IMR-90 (cell line): ENCODE measurements at regions not wholly inside any gene's neighbourhood (a gene's known extent, or its start where the extent isn't known, plus 50 kb on each side); places are given as distances from the start of the nearest gene placed in this dataset.

ENCODE experiments used
- ATAC-seq: fragments of 200-7000 bp; cut with Tn5 transposase; 2 replicates; pipeline ENCODE4 v1.9.1; 2020; ENCODE audit warnings: low read depth, mild to moderate bottlenecking, moderate library complexity
- BruUV-seq: library from RNA; stranded (reverse); fragments of 400-500 nt; replicated peaks from 2 replicates; lab custom pipeline; 2021; lab: Mats Ljungman, UMichigan
- CTCF ChIA-PET: fragments of 300-600 bp; formaldehyde crosslinking; extraction: SDS; loops from one replicate; lab custom pipeline; 2021; ENCODE audit warnings: antibody characterized with exemption; lab: Yijun Ruan, JAX
- POLR2A ChIA-PET: fragments of 300-600 bp; sonication (Branson Sonifier 250); formaldehyde crosslinking; loops from one replicate; lab custom pipeline; 2022; ENCODE audit warnings: antibody characterized with exemption; ENCODE audit not compliant: unreplicated experiment; lab: Charles Lee
- DNase-seq: peaks from one replicate; pipeline ENCODE4 v3.0.0; 2013
- H2AFZ ChIP-seq: replicated peaks from 2 replicates; pipeline ENCODE3; 2013; ENCODE audit warnings: low read length, mild to moderate bottlenecking; ENCODE audit not compliant: poor library complexity
- H2AK5ac ChIP-seq: 2 replicates; pipeline ENCODE4 v1.6.1; 2013; ENCODE audit warnings: low read depth, low read length, inconsistent platforms
- H2AK9ac ChIP-seq: replicated peaks from 2 replicates; pipeline ENCODE3; 2013; ENCODE audit warnings: mild to moderate bottlenecking, low read depth, low read length, moderate library complexity; ENCODE audit not compliant: poor library complexity
- H2BK120ac ChIP-seq: 2 replicates; pipeline ENCODE4 v1.6.1; 2013; ENCODE audit warnings: low read depth, low read length, inconsistent platforms
- H2BK15ac ChIP-seq: 3 replicates; pipeline ENCODE4 v1.6.1; 2013; ENCODE audit warnings: low read depth, low read length, inconsistent platforms
- H2BK20ac ChIP-seq: 2 replicates; pipeline ENCODE4 v1.6.1; 2013; ENCODE audit warnings: low read depth, mild to moderate bottlenecking, inconsistent platforms, low read length, moderate library complexity
- H2BK5ac ChIP-seq: 2 replicates; pipeline ENCODE4 v1.6.1; 2013; ENCODE audit warnings: mild to moderate bottlenecking, low read depth, low read length, inconsistent platforms; ENCODE audit not compliant: poor library complexity, severe bottlenecking
- H3K14ac ChIP-seq: replicated peaks from 2 replicates; pipeline ENCODE4 v1.6.1; 2013; ENCODE audit warnings: low read depth, low read length, inconsistent platforms
- H3K18ac ChIP-seq: 2 replicates; pipeline ENCODE4 v1.6.1; 2013; ENCODE audit warnings: low read depth, low read length, control low read depth
- H3K23ac ChIP-seq: 2 replicates; pipeline ENCODE4 v1.6.1; 2013; ENCODE audit warnings: low read depth, low read length, inconsistent platforms
- H3K27ac ChIP-seq: 2 replicates; pipeline ENCODE4 v1.5.1; 2013; ENCODE audit warnings: mild to moderate bottlenecking, control low read depth, low read length; ENCODE audit not compliant: insufficient read depth
- H3K27me3 ChIP-seq: 2 replicates; pipeline ENCODE4 v1.6.1; 2013; ENCODE audit warnings: low read length; ENCODE audit not compliant: control insufficient read depth, insufficient read depth
- H3K36me3 ChIP-seq: 2 replicates; pipeline ENCODE4 v1.6.1; 2013; ENCODE audit warnings: low read length, mixed read lengths; ENCODE audit not compliant: control insufficient read depth, insufficient read depth
- H3K4ac ChIP-seq: 2 replicates; pipeline ENCODE4 v1.6.1; 2013; ENCODE audit warnings: low read depth, low read length, inconsistent platforms
- H3K4me1 ChIP-seq: 2 replicates; pipeline ENCODE4 v1.6.1; 2013; ENCODE audit warnings: low read length, mixed read lengths; ENCODE audit not compliant: control insufficient read depth, insufficient read depth
- H3K4me2 ChIP-seq: 2 replicates; pipeline ENCODE4 v1.6.1; 2013; ENCODE audit warnings: low read depth, mild to moderate bottlenecking, control low read depth, low read length, moderate library complexity
- H3K4me3 ChIP-seq: 2 replicates; pipeline ENCODE4 v1.5.1; 2013; ENCODE audit warnings: low read depth, mild to moderate bottlenecking, control low read depth, low read length, moderate library complexity; ENCODE audit not compliant: insufficient read depth
- H3K56ac ChIP-seq: 2 replicates; pipeline ENCODE4 v1.6.1; 2013; ENCODE audit warnings: low read length, inconsistent platforms; ENCODE audit not compliant: insufficient read depth; ENCODE audit errors: extremely low read depth
- H3K79me1 ChIP-seq, 2 experiments: 2 replicates each; pipeline ENCODE4 v1.6.1; 2013; ENCODE audit warnings: low read length in 2 of 2, inconsistent platforms in 1 of 2, low read depth in 1 of 2
- H3K9ac ChIP-seq: 2 replicates; pipeline ENCODE4 v1.6.1; 2013; ENCODE audit warnings: low read depth, low read length, control low read depth
- H3K9me1 ChIP-seq: 2 replicates; pipeline ENCODE4 v1.6.1; 2013; ENCODE audit warnings: low read length, inconsistent platforms; ENCODE audit not compliant: insufficient read depth
- H3K9me3 ChIP-seq: 2 replicates; pipeline ENCODE4 v1.6.1; 2013; ENCODE audit warnings: low read length; ENCODE audit not compliant: control insufficient read depth, insufficient read depth
- H4K20me1 ChIP-seq: 2 replicates; pipeline ENCODE4 v1.6.1; 2013; ENCODE audit warnings: low read length, inconsistent platforms; ENCODE audit not compliant: insufficient read depth
- H4K5ac ChIP-seq: 2 replicates; pipeline ENCODE4 v1.6.1; 2013; ENCODE audit warnings: mild to moderate bottlenecking, low read depth, low read length, control low read depth
- H4K8ac ChIP-seq, 2 experiments: 2 replicates each; pipeline ENCODE4 v1.6.1; 2013; ENCODE audit warnings: low read depth in 2 of 2, low read length in 2 of 2, control low read depth in 1 of 2, inconsistent platforms in 1 of 2
- H4K91ac ChIP-seq: 2 replicates; pipeline ENCODE4 v1.6.1; 2013; ENCODE audit warnings: low read depth, low read length, inconsistent platforms; ENCODE audit not compliant: insufficient read depth
- BHLHE40 ChIP-seq: fragments of 150-350 bp; IDR thresholded peaks from 2 replicates; pipeline ENCODE4 v1.6.1; 2016; ENCODE audit warnings: mild to moderate bottlenecking, low read depth, low read length
- CEBPB ChIP-seq: IDR thresholded peaks from 2 replicates; pipeline ENCODE4 v1.6.1; 2012; ENCODE audit warnings: low read depth, low read length, improper control_type of control experiment
- CHD1 ChIP-seq: IDR thresholded peaks from 2 replicates; pipeline ENCODE4 v1.6.1; 2012; ENCODE audit warnings: low read depth, low read length, improper control_type of control experiment
- FOS ChIP-seq: fragments of 150-350 bp; IDR thresholded peaks from 2 replicates; pipeline ENCODE4 v1.6.1; 2016; ENCODE audit warnings: low read depth, low read length
- MAFK ChIP-seq: IDR thresholded peaks from 2 replicates; pipeline ENCODE4 v1.6.1; 2012; ENCODE audit warnings: low read depth, low read length, improper control_type of control experiment
- MAZ ChIP-seq: IDR thresholded peaks from 2 replicates; pipeline ENCODE4 v1.6.1; 2012; ENCODE audit warnings: low read depth, mild to moderate bottlenecking, low read length, improper control_type of control experiment, moderate library complexity, borderline replicate concordance
- MXI1 ChIP-seq: IDR thresholded peaks from 2 replicates; pipeline ENCODE4 v1.6.1; 2012; ENCODE audit warnings: low read depth, mild to moderate bottlenecking, low read length, moderate library complexity, borderline replicate concordance
- NFE2L2 ChIP-seq: fragments of 150-350 bp; IDR thresholded peaks from 2 replicates; pipeline ENCODE4 v1.6.1; 2016; ENCODE audit warnings: low read depth, mild to moderate bottlenecking, low read length
- POLR2A ChIP-seq: IDR thresholded peaks from 2 replicates; pipeline ENCODE4 v1.6.1; 2012; ENCODE audit warnings: mild to moderate bottlenecking, low read depth, low read length
- RAD21 ChIP-seq: IDR thresholded peaks from 2 replicates; pipeline ENCODE4 v1.6.1; 2012; ENCODE audit warnings: low read length, improper control_type of control experiment
- RCOR1 ChIP-seq: IDR thresholded peaks from 2 replicates; pipeline ENCODE4 v1.6.1; 2012; ENCODE audit warnings: mild to moderate bottlenecking, low read length, improper control_type of control experiment; ENCODE audit not compliant: insufficient replicate concordance
- RFX5 ChIP-seq: IDR thresholded peaks from 2 replicates; pipeline ENCODE4 v1.8.0; 2012; ENCODE audit warnings: low read depth, mild to moderate bottlenecking, low read length, moderate library complexity
- SMC3 ChIP-seq: fragments of 150-350 bp; IDR thresholded peaks from 2 replicates; pipeline ENCODE4 v1.6.1; 2016; ENCODE audit warnings: low read depth, mild to moderate bottlenecking, antibody characterized with exemption, low read length, moderate library complexity
- WGBS, 2 experiments: methylation state at CpG; one replicate each; pipeline versions ENCODE4 v1.1.5 to v1.1.7; 2013; ENCODE audit warnings: missing lambda C conversion rate in 2 of 2; ENCODE audit not compliant: insufficient read length in 1 of 2; ENCODE audit errors: extremely low coverage in 2 of 2; 5-methylcytosine and 5-hydroxymethylcytosine counted together
- dilution Hi-C: fragments of 300-500 bp; cut with HindIII; formaldehyde crosslinking; loops from one replicate; pipeline ENCODE4 v1.14.3; 2018; ENCODE audit warnings: low sequenced_read_pairs; ENCODE audit not compliant: unreplicated experiment
- in situ Hi-C: fragments of 300-500 bp; cut with MboI; formaldehyde crosslinking; loops from 3 replicates; pipeline ENCODE4 v1.14.3; 2019; ENCODE audit warnings: low sequenced_read_pairs, inconsistent platforms, mixed read lengths
- intact Hi-C: fragments of 100-400 bp; cut with micrococcal nuclease; formaldehyde crosslinking; loops from 2 replicates; pipeline ENCODE4 v1.10.0; 2022
- TF ChIP-seq, protein P1 (sequence below): conservative IDR thresholded peaks from 2 replicates; pipeline ENCODE4 v1.5.1; 2012; ENCODE audit warnings: mild to moderate bottlenecking, low read depth, low read length, improper control_type of control experiment
- TF ChIP-seq, protein P2 (sequence below): fragments of 150-350 bp; IDR thresholded peaks from 2 replicates; pipeline ENCODE4 v1.6.1; 2016; ENCODE audit warnings: low read depth, mild to moderate bottlenecking, low read length, moderate library complexity, borderline replicate concordance
- TF ChIP-seq, protein P3 (sequence below): fragments of 150-350 bp; IDR thresholded peaks from 2 replicates; pipeline ENCODE4 v1.6.1; 2017; ENCODE audit warnings: mild to moderate bottlenecking, antibody characterized with exemption, low read length, low read depth

DNA sequence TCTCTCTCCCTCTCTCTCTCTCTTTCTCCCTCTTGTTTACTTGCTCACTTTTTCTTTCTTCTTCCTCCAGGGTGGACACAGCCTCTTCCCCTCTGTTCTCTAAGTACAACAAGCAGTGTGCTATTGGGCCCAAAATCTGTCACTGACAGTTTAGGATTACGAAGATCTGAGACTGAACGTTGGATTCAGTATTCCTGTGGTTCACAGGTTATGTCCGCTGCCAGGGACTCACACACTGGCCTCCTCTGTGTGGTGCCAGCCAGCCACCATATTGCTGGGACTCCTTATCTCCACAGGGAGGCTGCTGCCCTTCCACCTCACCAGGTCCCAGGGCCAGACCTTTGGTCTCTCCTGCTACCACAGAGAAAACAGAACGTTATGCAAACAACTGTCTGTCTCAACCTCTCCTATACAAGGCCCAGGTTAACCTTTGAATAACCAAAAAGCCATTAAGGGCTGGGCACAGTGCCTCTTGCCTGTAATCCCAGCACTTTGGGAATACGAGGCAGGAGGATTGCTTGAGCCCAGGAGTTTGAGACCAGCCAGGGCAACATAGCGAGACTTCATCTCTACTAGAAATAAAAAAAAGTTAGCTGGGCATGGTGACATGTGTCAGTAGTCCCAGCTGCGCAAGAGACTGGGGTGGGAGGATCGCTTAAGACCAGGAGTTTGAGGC, 171.9 kb upstream of the RAB4A start:
- Histone ChIP-seq H2BK20ac (no peak overlapping the region), H3K36me3 (no peaks in the 10 kb centered on the region), H4K20me1 (no peaks in the 10 kb centered on the region), H2AK9ac (no peak overlapping the region), H4K5ac (no peak overlapping the region), H3K14ac (no peak overlapping the region), H2BK5ac (no peak overlapping the region), H3K4me2 (no peak overlapping the region), H3K56ac (no peak overlapping the region), H3K4ac (no peak overlapping the region), H3K9me3 (no peaks in the 10 kb centered on the region), H2AFZ (no peak overlapping the region), H4K91ac (no peak overlapping the region), H2BK15ac (no peak overlapping the region), H3K18ac (no peak overlapping the region), H2AK5ac (no peak overlapping the region), H3K27ac (no peak overlapping the region), H3K9ac (no peak overlapping the region), H3K79me1 (no peaks in the 10 kb centered on the region), H3K23ac (no peak overlapping the region), H3K4me3 (no peak overlapping the region), H3K9me1 (no peaks in the 10 kb centered on the region), H4K8ac (no peak overlapping the region), H3K4me1 (no peaks in the 10 kb centered on the region), H3K27me3 (peaks cover 18% of the 10 kb centered on the region; the same call in 1 of the 2 replicates), H2BK120ac (no peak overlapping the region)
- TF ChIP-seq BHLHE40 (no peak), NFE2L2 (no peak), CEBPB (no peak), SMC3 (no peak), CHD1 (no peak), RAD21 (no peak), MAZ (no peak), POLR2A (no peak), RCOR1 (no peak), MXI1 (no peak), MAFK (no peak), FOS (no peak), RFX5 (no peak)
- TF ChIP-seq, protein P1, sequence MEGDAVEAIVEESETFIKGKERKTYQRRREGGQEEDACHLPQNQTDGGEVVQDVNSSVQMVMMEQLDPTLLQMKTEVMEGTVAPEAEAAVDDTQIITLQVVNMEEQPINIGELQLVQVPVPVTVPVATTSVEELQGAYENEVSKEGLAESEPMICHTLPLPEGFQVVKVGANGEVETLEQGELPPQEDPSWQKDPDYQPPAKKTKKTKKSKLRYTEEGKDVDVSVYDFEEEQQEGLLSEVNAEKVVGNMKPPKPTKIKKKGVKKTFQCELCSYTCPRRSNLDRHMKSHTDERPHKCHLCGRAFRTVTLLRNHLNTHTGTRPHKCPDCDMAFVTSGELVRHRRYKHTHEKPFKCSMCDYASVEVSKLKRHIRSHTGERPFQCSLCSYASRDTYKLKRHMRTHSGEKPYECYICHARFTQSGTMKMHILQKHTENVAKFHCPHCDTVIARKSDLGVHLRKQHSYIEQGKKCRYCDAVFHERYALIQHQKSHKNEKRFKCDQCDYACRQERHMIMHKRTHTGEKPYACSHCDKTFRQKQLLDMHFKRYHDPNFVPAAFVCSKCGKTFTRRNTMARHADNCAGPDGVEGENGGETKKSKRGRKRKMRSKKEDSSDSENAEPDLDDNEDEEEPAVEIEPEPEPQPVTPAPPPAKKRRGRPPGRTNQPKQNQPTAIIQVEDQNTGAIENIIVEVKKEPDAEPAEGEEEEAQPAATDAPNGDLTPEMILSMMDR = no peak
- TF ChIP-seq, protein P2, sequence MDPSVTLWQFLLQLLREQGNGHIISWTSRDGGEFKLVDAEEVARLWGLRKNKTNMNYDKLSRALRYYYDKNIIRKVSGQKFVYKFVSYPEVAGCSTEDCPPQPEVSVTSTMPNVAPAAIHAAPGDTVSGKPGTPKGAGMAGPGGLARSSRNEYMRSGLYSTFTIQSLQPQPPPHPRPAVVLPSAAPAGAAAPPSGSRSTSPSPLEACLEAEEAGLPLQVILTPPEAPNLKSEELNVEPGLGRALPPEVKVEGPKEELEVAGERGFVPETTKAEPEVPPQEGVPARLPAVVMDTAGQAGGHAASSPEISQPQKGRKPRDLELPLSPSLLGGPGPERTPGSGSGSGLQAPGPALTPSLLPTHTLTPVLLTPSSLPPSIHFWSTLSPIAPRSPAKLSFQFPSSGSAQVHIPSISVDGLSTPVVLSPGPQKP = no peak
- TF ChIP-seq, protein P3, sequence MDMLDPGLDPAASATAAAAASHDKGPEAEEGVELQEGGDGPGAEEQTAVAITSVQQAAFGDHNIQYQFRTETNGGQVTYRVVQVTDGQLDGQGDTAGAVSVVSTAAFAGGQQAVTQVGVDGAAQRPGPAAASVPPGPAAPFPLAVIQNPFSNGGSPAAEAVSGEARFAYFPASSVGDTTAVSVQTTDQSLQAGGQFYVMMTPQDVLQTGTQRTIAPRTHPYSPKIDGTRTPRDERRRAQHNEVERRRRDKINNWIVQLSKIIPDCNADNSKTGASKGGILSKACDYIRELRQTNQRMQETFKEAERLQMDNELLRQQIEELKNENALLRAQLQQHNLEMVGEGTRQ = no peak
- ATAC-seq (no peak), DNase-seq (no peak)
- POLR2A ChIA-PET = no interaction called here
- CTCF ChIA-PET = no interaction called here
- WGBS, 2 experiments = no CpG with 5 or more reads among the region's 8 CpGs
- BruUV-seq = no TSS peak
- dilution Hi-C loops = no loop called here
- intact Hi-C loops = no loop called here
- in situ Hi-C loops = no loop called here
